Retinal pigment epithelial cell (primary cell): ENCODE measurements at regions not wholly inside any gene's neighbourhood (a gene's known extent, or its start where the extent isn't known, plus 50 kb on each side); places are given as distances from the start of the nearest gene placed in this dataset.

Experiments used
- DNase-seq: peaks from one replicate; pipeline ENCODE4 v3.0.0-alpha.2; 2010; ENCODE audit warnings: low read depth
- H3K4me3 ChIP-seq: 2 replicates; pipeline ENCODE4 v1.5.1; 2011; ENCODE audit warnings: mild to moderate bottlenecking, low read length, control low read depth, moderate library complexity
- TF ChIP-seq, protein P1 (sequence below): conservative IDR thresholded peaks from 2 replicates; pipeline ENCODE4 v1.5.1; 2011; ENCODE audit warnings: low read depth, low read length, control low read depth, inconsistent platforms

DNA sequence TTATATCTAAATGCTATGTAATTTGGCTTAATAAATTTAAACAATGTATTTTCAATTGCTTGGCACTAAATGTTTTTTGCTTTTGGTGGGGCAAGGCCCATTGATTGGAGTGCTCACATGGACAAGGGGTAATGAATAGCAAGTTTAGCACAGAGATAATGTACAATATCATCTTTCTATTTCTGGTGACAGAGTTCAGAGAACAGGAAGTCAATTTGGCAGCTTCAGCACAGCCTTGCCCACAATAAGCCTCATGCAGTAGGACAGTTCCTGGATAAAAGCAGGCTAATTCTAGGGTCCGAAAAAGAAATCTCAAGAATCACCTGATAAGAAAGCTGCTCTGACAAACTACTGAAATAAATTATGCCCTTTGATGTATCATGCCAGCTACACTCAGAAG lies 443.9 kb upstream of the FSHR start:
- TF ChIP-seq, protein P1, sequence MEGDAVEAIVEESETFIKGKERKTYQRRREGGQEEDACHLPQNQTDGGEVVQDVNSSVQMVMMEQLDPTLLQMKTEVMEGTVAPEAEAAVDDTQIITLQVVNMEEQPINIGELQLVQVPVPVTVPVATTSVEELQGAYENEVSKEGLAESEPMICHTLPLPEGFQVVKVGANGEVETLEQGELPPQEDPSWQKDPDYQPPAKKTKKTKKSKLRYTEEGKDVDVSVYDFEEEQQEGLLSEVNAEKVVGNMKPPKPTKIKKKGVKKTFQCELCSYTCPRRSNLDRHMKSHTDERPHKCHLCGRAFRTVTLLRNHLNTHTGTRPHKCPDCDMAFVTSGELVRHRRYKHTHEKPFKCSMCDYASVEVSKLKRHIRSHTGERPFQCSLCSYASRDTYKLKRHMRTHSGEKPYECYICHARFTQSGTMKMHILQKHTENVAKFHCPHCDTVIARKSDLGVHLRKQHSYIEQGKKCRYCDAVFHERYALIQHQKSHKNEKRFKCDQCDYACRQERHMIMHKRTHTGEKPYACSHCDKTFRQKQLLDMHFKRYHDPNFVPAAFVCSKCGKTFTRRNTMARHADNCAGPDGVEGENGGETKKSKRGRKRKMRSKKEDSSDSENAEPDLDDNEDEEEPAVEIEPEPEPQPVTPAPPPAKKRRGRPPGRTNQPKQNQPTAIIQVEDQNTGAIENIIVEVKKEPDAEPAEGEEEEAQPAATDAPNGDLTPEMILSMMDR: no peak
- DNase-seq: no peak
- no peak overlapping the region for H3K4me3 ChIP-seq

DNA sequence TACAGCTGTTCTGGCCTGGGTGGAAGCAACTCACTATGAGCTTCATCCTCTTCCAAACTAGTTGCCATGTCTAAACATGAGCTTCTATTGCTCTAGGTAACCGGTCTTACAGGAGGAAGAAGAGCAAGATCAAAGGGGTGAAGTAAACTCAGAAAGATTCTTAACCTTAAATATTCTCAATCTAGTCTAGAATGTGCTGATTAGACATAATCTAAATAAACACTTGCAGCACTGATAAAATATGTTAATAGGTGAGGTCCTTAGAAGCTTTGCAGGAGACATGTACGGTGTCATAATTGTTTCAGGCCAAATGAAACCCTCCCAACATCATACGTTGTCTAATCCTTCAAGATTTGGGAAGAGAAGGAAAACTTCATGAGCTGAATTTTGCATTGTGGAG lies 431.6 kb upstream of the FSHR start:
- TF ChIP-seq, protein P1: no peak
- no peak for DNase-seq
- no peak overlapping the region for H3K4me3 ChIP-seq

DNA sequence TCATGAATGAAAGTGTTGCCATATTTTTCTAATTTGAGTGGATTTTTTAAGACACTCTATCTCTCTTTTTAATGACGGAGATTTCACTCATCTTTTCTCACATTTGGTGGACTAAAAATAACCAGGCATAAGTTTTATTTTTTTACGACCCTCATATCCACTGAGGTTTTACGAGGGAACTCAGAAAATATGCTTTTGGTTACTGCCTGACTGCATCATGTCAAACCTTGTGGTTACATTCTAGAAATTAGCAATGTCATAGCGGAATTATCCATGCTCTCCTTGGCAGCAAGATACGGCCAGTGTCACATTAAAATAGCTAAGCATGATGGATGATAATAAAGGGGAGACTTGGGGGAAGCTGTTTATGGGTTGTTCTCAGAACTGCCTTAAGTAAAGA lies 428.6 kb upstream of the FSHR start:
- no peak overlapping the region for H3K4me3 ChIP-seq
- DNase-seq: no peak
- TF ChIP-seq, protein P1: no peak

DNA sequence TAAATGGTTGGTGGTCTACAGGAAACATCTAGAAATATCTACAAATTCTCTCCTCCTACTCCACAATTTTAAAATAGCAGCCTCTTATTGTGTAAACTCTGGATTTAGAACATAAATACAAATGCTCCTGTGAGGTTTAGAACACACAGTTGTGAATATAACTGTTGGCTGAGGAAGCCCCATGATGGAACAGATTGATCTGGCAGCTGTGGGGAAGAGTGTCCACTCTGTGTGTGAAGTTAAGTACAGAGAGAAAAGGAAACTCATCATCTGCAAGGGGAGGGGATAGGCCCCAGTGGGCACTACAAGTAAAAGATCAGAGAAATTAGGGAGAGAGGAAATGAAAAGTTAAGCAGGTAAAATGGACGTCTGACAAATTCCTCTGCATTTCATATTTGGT lies 422.7 kb upstream of the FSHR start:
- TF ChIP-seq, protein P1: no peak
- no peak for DNase-seq
- no peak overlapping the region for H3K4me3 ChIP-seq

GRCh38 chr2:49569176-49569575 lies 414.9 kb upstream of the FSHR start:
- DNase-seq: no peak
- TF ChIP-seq, protein P1: no peak
- no peak overlapping the region for H3K4me3 ChIP-seq

DNA sequence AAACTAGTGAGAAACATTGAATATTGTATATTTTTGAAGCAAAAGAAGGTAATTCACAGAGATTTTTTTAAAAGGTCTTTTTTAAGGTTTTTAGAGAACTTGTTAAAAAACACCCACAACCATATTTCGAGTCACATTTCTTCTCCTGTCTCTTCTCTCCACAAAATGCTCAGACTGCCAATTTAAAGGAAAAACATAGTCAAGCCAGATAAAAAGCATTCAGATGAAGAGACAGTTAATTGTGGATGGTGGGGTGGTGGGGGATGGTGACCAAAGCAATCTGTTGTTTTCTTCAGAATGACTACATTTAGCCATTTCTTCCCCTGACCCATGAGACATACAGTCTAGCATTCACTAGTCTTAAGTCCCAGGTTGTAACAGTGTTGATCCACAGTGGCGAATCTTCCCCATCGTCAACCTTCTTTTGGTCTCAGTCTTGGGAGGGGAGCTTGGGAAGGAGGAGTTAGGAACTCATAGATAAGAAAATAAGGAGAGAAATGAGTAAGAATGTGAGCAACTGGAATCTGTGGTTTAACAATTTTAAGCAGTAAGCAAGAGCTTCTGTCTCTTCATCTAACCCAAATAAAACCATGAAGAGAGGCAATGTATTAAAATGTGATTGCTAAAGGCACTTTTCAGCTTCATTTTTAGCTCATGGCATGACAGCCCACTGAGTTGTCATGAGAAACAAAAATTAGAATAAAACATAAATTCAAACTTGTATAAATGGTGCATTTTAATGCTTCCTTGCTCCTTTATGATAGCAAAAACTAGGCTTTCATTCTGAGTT lies 413.7 kb upstream of the FSHR start:
- no peak for DNase-seq
- H3K4me3 ChIP-seq: no peak overlapping the region
- TF ChIP-seq, protein P1: no peak

DNA sequence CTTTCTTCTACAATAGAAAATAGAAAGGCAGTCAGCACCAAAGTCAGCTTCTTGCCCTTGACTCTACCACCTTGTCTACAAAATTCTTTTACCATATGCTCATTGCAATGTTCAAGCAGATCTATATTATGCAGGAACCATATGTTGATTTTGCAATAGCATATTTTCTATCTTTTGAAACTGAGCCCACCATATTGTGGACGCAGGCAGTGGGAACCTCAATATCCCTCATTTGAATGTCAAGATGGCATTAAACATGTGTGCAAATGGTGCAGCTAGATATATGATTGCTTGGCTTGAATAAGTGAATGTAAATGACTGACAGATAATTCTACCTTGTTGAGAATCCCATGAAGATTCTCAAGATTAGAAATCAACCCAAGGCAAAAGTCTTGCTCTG lies 412.7 kb upstream of the FSHR start:
- TF ChIP-seq, protein P1: no peak
- DNase-seq: no peak
- no peak overlapping the region for H3K4me3 ChIP-seq
